Type B pancreatic cell (in vitro differentiated cells): ENCODE measurements at regions not wholly inside any gene's neighbourhood (a gene's known extent, or its start where the extent isn't known, plus 50 kb on each side); places are given as distances from the start of the nearest gene placed in this dataset.
"Not testable (repeated sequence)": the region's sequence is repeated elsewhere in the genome, so short reads cannot be mapped to it uniquely, and the experiment has no call there.

Experiments used
- DNase-seq: peaks from one replicate; pipeline ENCODE4 v3.0.0; 2021; ENCODE audit warnings: mixed read lengths; ENCODE audit not compliant: unreplicated experiment; ENCODE audit errors: extremely low spot score
- H3K27ac Mint-ChIP-seq: 2 replicates; pipeline ENCODE4 v1.8.0; 2021; ENCODE audit warnings: mild to moderate bottlenecking, mixed read lengths
- H3K27me3 Mint-ChIP-seq: 2 replicates; pipeline ENCODE4 v1.8.0; 2021; ENCODE audit warnings: mixed read lengths
- H3K36me3 Mint-ChIP-seq: 2 replicates; pipeline ENCODE4 v1.8.0; 2021; ENCODE audit warnings: mixed read lengths
- H3K4me1 Mint-ChIP-seq: one replicate; pipeline ENCODE4 v1.8.0; 2021; ENCODE audit warnings: mixed read lengths; ENCODE audit not compliant: unreplicated experiment
- H3K4me3 Mint-ChIP-seq: 2 replicates; pipeline ENCODE4 v1.8.0; 2021; ENCODE audit warnings: mild to moderate bottlenecking, mixed read lengths
- H3K9me3 Mint-ChIP-seq: 2 replicates; pipeline ENCODE4 v1.8.0; 2021; ENCODE audit warnings: mixed read lengths
- CTCF ChIP-seq: fragments of 200-600 bp; sonication (generic); conservative IDR thresholded peaks from 2 replicates; pipeline ENCODE4 v1.5.0; 2021; ENCODE audit warnings: antibody characterized with exemption, mild to moderate bottlenecking

- Mint-ChIP-seq H3K27me3 (no peaks in the 10 kb centered on the region), H3K27ac (no peak overlapping the region), H3K4me1 (no peaks in the 10 kb centered on the region), H3K4me3 (no peak overlapping the region), H3K36me3 (no peaks in the 10 kb centered on the region), H3K9me3 (no peaks in the 10 kb centered on the region)
- TF ChIP-seq CTCF, result no peak
- DNase-seq, result no peak
Measured at GRCh38 chr20:5667705-5668528, 57.1 kb upstream of the GPCPD1 start.

- no peak overlapping the region for H3K4me3 Mint-ChIP-seq
- no peaks in the 10 kb centered on the region for H3K4me1 Mint-ChIP-seq
- no peaks in the 10 kb centered on the region for H3K27me3 Mint-ChIP-seq
- TF ChIP-seq CTCF, result no peak
- no peaks in the 10 kb centered on the region for H3K9me3 Mint-ChIP-seq
- no peak overlapping the region for H3K27ac Mint-ChIP-seq
- H3K36me3 Mint-ChIP-seq, result no peaks in the 10 kb centered on the region
- no peak for DNase-seq
Measured at GRCh38 chr20:5665417-5665816, 54.6 kb upstream of the GPCPD1 start.

GRCh38 chr20:5663396-5663795, 52.6 kb upstream of the GPCPD1 start:
- no peaks in the 10 kb centered on the region for H3K36me3 Mint-ChIP-seq
- peaks cover 8% of the 10 kb centered on the region for H3K4me1 Mint-ChIP-seq
- no peak overlapping the region for H3K27ac Mint-ChIP-seq
- no peak overlapping the region for H3K4me3 Mint-ChIP-seq
- no peak for TF ChIP-seq CTCF
- no peaks in the 10 kb centered on the region for H3K9me3 Mint-ChIP-seq
- H3K27me3 Mint-ChIP-seq, result no peaks in the 10 kb centered on the region
- DNase-seq, result no peak

- Mint-ChIP-seq H3K27ac (no peak overlapping the region), H3K4me3 (no peak overlapping the region), H3K9me3 (no peaks in the 10 kb centered on the region), H3K27me3 (no peaks in the 10 kb centered on the region), H3K36me3 (no peaks in the 10 kb centered on the region), H3K4me1 (peaks cover 9% of the 10 kb centered on the region)
- no peak for TF ChIP-seq CTCF
- no peak for DNase-seq
Measured at GRCh38 chr20:5662769-5663168, 52.0 kb upstream of the GPCPD1 start.

- H3K4me3 Mint-ChIP-seq, H3K27ac Mint-ChIP-seq, H3K9me3 Mint-ChIP-seq, DNase-seq, H3K27me3 Mint-ChIP-seq, H3K36me3 Mint-ChIP-seq: not testable (repeated sequence)
- H3K4me1 Mint-ChIP-seq, result peaks cover 20% of the 10 kb centered on the region
Measured at GRCh38 chr20:5660756-5661155, 50.0 kb upstream of the GPCPD1 start.
